Renal cortical epithelial cell (primary cell): ENCODE measurements at regions not wholly inside any gene's neighbourhood (a gene's known extent, or its start where the extent isn't known, plus 50 kb on each side); places are given as distances from the start of the nearest gene placed in this dataset.

ENCODE experiments used
- DNase-seq: peaks from one replicate; pipeline ENCODE4 v3.0.0-alpha.2; 2011; ENCODE audit warnings: low read depth

- peak; percentile 9 for DNase-seq
Observed at GRCh38 chr11:107221748-107222285, 203.5 kb upstream of the GUCY1A2 start.

DNA sequence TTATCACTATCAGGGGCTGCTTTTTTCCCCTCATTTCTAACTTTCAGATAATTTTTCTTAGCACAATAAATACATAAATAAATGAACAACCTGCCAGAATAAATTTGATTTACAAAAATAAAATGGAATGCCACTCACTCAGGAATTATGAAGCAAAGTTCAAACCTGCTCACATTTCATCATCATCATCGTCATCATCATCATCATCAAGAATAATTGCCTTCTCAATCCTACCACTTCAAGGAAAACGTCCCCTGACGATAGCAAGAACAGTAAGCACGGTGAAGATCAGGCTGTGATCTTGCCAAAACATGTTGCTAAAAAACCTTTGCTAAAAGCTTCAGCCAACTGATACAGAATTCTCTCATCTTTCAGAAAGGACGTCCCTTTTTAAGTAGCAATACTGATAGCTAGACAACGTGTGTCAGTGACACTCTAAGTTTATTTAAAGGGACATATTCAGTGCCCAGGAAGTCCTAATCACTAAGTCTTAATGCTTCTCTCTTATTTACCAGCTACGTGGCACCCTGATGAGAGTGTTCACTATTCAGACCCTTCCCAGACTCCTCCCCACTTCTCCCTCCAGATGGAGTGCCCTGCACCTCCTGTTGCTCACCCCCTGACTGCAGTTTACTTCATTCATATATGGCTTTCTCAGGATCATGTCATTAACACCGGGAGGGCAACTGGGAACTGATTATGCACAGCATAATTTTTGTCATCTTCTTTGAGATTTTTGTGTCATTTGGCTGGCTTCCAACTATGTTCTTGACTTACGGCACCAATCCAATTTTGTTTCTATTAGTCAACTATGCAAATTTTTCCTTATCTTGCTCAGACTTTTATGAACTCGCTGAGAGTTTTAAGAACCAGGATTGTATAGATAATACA is 200.1 kb upstream of the GUCY1A2 start:
- no peak for DNase-seq

DNA sequence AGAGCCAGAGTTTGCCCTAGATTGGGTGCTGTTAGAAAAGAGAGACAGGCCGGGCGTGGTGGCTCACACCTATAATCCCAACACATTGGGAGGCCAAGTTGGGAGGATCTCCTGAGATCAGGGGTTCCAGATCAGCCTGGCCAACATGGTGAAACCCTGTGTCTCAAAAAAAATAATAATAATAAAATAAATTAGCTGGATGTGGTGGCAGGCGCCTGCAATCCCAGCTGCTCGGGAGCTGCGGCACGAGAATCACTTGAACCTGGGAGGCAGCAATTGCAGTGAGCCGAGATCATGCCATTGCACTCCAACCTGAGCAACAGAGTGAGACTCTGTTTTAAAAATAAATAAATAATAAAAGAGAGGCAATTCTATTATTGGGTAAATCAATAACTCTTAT is 199.2 kb upstream of the GUCY1A2 start:
- DNase-seq: no peak

DNA sequence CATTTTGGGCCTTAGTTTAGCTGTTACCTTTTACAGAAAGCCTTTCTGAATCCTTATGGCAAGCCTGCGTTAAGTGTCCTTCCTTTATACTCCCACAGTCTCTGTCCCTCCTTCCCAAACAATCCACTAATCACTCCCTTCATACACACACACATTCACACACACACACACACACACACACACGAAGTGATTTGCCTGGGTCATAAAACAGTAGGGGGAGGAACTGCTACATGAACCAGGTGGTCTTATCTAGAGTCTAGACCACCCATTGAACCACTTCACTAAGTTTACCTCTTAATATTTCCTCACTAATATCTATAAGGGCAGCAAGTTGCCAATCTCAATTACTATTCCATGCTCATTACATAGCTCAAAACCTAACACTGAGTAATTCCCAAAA is 196.7 kb upstream of the GUCY1A2 start:
- no peak for DNase-seq

DNA sequence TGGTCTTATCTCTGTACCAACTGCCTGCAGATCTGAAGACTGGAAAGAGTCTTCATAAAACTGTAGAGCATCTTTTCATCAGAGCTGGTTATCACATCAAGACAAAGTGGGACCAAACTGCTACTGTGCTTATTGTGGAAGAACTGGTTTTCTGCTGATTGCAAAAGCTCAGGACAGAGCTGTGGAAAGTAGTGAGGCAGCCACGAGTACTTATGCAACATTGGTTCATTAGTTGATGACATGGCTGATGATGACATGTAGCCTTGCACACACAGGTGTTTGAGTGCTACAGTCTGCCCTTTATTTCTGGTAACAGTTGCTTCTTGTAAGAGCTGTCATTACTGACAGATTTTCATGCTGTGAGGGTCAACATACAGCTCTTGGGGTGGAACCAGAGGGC is 185.4 kb upstream of the GUCY1A2 start:
- DNase-seq: peak; percentile 2

- no peak for DNase-seq
Observed at GRCh38 chr11:107202241-107202640, 184.0 kb upstream of the GUCY1A2 start.

GRCh38 chr11:107198490-107199007 is 180.3 kb upstream of the GUCY1A2 start:
- no peak for DNase-seq

DNA sequence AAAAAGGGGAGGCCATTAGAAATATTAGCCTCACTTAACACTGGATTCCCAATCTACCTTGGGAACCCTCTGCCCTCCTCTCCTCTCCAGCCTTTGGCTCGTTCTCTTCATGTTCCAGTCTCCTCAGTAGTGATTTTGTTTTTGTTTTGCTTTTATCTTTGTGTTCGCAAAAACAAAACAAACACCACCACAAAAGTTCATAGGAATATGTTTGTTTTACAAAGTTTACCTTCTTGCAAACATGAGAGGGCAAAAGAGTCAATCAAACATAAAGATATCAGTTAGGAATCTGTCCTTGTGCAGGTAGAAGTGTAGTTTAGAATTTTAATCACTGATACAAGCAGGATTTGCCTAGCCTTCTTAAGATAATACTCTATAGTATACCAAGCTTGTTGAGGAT is 179.7 kb upstream of the GUCY1A2 start:
- DNase-seq: no peak

DNA sequence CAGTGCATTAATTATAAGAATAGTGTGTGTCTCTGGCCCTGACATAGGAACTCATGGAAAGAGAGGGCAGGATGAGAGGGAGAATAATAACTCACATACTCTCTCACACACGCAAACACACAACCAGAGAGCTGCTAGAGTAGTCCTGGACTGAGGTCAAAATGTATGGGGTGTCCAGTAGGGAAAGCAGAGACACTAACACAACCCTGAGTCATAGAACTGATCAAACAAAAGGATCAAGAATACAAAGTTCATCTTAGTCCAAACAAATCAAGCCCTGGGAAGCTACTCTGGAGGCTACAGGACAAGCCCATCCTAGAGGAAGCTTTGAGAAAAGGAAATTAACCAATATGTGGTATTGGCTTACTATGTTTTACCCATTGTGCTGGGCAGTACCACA is 178.5 kb upstream of the GUCY1A2 start:
- no peak for DNase-seq

- DNase-seq: no peak
Observed at GRCh38 chr11:107184986-107185385, 166.7 kb upstream of the GUCY1A2 start.

- DNase-seq: no peak
Observed at GRCh38 chr11:107183953-107184352, 165.7 kb upstream of the GUCY1A2 start.

- DNase-seq: peak; percentile 1
Observed at GRCh38 chr11:107182978-107183377, 164.7 kb upstream of the GUCY1A2 start.

DNA sequence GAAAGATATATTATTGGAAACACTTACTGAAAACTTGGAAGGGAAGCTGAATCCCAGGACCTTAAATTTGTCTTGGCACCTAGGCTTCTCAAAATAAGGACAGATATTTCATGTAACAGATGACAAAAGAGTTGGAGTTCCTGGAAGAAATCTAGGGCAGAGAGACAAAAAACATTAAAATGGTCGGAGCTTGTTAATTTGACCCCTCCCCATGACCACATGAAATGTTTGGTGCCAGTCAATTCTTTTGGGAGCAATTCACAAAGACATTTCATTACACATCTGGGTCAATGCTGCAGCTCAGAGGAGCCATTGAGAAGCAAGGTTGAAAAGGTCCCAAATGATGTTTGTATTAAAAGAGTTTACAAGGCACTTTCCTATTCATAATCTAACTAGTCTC is 162.0 kb upstream of the GUCY1A2 start:
- no peak for DNase-seq

GRCh38 chr11:107179829-107180228 is 161.6 kb upstream of the GUCY1A2 start:
- no peak for DNase-seq

- no peak for DNase-seq
Observed at GRCh38 chr11:107177106-107177477, 158.8 kb upstream of the GUCY1A2 start.

DNA sequence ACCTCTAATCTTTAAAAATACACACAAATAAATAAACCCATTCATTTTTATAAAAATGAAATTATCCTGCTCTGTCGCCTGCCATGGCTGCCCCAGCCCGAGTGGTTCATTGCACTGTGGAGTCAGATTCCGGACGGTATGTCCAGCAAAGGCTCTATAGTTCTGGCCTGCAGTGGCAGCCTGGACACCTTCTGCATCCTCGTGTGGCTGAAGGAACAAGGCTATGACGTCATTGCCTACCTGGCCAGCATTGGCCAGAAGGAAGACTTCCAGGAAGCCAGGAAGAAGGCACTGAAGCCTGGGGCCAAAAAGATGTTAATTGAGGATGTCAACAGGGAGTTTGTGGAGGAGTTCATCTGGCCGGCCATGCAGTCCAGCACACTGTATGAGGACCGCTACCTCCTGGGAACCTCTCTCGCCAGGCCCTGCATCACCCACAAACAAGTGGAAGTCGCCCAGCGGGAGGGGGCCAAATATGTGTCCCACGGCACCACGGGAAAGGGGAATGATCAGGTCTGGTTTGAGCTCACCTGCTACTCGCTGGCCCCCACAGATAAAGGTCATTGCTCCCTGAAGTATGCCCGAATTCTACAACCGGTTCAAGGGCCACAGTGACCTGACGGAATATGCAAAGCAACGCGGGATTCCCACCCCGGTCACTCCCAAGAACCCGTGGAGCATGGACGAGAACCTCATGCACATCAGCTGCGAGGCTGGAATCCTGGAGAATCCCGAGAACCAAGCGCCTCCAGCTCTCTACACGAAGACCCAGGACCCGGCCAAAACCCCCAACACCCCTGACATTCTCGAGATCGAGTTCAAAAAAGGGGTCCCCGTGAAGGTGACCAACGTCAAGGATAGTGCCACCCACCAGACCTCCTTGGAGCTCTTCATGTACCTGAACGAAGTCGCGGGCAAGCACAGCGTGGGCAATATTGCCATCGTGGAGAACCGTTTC is 158.2 kb upstream of the GUCY1A2 start:
- DNase-seq: no peak

- no peak for DNase-seq
Observed at GRCh38 chr11:107174856-107175255, 156.6 kb upstream of the GUCY1A2 start.

- DNase-seq: no peak
Observed at GRCh38 chr11:107172996-107173395, 154.7 kb upstream of the GUCY1A2 start.

DNA sequence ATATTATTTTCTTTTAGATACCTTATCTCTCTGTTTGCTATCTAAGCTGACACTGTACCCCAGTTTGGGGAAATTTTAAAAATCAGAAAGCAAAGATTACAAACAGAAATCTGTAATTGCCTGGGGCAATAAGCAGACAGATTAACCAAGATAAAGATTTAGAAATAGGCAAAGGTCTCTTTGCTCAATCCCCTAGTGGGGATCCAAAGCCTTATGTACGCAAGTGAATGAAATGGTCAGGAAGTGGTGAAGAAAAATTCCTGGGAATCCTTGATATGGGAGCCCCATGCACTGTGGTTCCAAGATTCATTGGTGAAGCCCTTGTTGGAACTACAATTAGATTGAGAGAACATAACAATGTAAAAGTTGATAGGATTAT is 139.5 kb upstream of the GUCY1A2 start:
- DNase-seq: peak; percentile 56

DNA sequence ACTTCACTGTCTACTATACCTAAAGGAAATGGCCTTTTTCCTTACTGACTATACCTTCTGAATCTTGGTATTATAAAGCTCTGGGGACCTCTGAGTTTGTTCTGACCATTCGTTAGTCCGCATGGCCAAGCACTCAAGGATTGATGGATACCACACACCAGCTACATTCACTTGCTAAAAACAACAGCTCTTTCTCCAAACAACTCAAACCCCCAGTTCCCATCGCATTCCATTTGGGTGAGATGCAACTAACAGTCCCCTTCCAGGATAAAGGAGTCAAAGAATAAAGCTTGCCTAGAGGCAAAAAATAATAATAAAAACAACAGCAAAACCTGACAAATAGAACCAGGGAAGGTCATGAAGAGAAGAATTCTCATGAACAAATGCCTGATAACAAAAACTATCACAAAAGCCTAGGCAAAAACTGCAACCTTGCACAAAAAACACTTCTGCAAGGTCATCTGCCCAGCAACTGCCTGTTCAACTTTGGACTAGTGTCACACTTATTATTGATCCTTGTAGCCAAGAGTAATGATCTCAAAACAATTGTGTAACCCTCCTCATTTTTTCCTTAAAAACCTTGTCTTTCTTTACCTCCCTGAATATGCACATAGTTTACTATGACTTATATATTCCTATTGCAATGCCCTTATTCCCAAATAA is 139.0 kb upstream of the GUCY1A2 start:
- DNase-seq: peak; percentile 16

GRCh38 chr11:107151579-107151978 is 133.3 kb upstream of the GUCY1A2 start:
- no peak for DNase-seq

GRCh38 chr11:107151158-107151557 is 132.9 kb upstream of the GUCY1A2 start:
- no peak for DNase-seq
